ENCODE measurements at regions not wholly inside any gene's neighbourhood (a gene's known extent, or its start where the extent isn't known, plus 50 kb on each side); places are given as distances from the start of the nearest gene placed in this dataset.
"Not testable (repeated sequence)": the region's sequence is repeated elsewhere in the genome, so short reads cannot be mapped to it uniquely, and the experiment has no call there.

GRCh38 chr16:88131966-88132365, 180.7 kb downstream of the BANP start:
- Histone ChIP-seq H3K9me3 (ENCODE audit: insufficient read depth, low read length) (no peaks in the 10 kb centered on the region), H3K79me2 (ENCODE audit: low read length) (no peaks in the 10 kb centered on the region), H3K9ac (ENCODE audit: low read length) (no peak overlapping the region), H3K27ac (ENCODE audit: low read length) (no peak overlapping the region), H3K36me3 (replicated peaks; ENCODE audit: low read depth, low read length) (no peaks in the 10 kb centered on the region), H3K4me1 (ENCODE audit: low read length) (no peaks in the 10 kb centered on the region), H3K27me3 (ENCODE audit: low read depth, low read length) (no peaks in the 10 kb centered on the region), H2AFZ (ENCODE audit: low read depth, low read length) (no peak overlapping the region), H3K4me3 (ENCODE audit: low read length) (no peak overlapping the region), H3K4me2 (ENCODE audit: low read length) (no peak overlapping the region), H4K20me1 (ENCODE audit: insufficient read depth, low read length) (no peaks in the 10 kb centered on the region)
- TF ChIP-seq CTCF (IDR thresholded peaks at IDR 0.05; ENCODE audit: low read depth, low read length) (no peak), EZH2phosphoT487 (IDR thresholded peaks at IDR 0.05; ENCODE audit: low read depth) (no peak)

GRCh38 chr16:88132836-88133506, 181.7 kb downstream of the BANP start:
- H3K4me2 ChIP-seq (ENCODE audit: low read length) = no peak overlapping the region
- TF ChIP-seq EZH2phosphoT487 (IDR thresholded peaks at IDR 0.05; ENCODE audit: low read depth) (no peak), CTCF (IDR thresholded peaks at IDR 0.05; ENCODE audit: low read depth, low read length) (no peak)
- H2AFZ ChIP-seq (ENCODE audit: low read depth, low read length) = no peak overlapping the region

GRCh38 chr16:88133507-88133843, 182.2 kb downstream of the BANP start:
- Histone ChIP-seq H3K9ac (ENCODE audit: low read length) (no peak overlapping the region), H3K79me2 (ENCODE audit: low read length) (no peaks in the 10 kb centered on the region), H3K36me3 (replicated peaks; ENCODE audit: low read depth, low read length) (no peaks in the 10 kb centered on the region), H4K20me1 (ENCODE audit: insufficient read depth, low read length) (no peaks in the 10 kb centered on the region), H2AFZ (ENCODE audit: low read depth, low read length) (no peak overlapping the region), H3K4me1 (ENCODE audit: low read length) (no peaks in the 10 kb centered on the region), H3K4me2 (ENCODE audit: low read length) (no peak overlapping the region), H3K27me3 (ENCODE audit: low read depth, low read length) (no peaks in the 10 kb centered on the region), H3K27ac (ENCODE audit: low read length) (no peak overlapping the region), H3K4me3 (ENCODE audit: low read length) (no peak overlapping the region), H3K9me3 (ENCODE audit: insufficient read depth, low read length) (no peaks in the 10 kb centered on the region)
- TF ChIP-seq EZH2phosphoT487 (IDR thresholded peaks at IDR 0.05; ENCODE audit: low read depth) (no peak), CTCF (IDR thresholded peaks at IDR 0.05; ENCODE audit: low read depth, low read length) (no peak)

More at GRCh38 chr16:88132836-88133506, 181.7 kb downstream of the BANP start:
- Histone ChIP-seq H4K20me1 (ENCODE audit: insufficient read depth, low read length) (no peaks in the 10 kb centered on the region), H3K9me3 (ENCODE audit: insufficient read depth, low read length) (no peaks in the 10 kb centered on the region), H3K9ac (ENCODE audit: low read length) (no peak overlapping the region), H3K27ac (ENCODE audit: low read length) (no peak overlapping the region), H3K4me3 (ENCODE audit: low read length) (no peak overlapping the region), H3K36me3 (replicated peaks; ENCODE audit: low read depth, low read length) (no peaks in the 10 kb centered on the region), H3K4me1 (ENCODE audit: low read length) (no peaks in the 10 kb centered on the region), H3K27me3 (ENCODE audit: low read depth, low read length) (no peaks in the 10 kb centered on the region), H3K79me2 (ENCODE audit: low read length) (no peaks in the 10 kb centered on the region)

- not testable (repeated sequence) for H3K27me3 ChIP-seq (ENCODE audit: low read depth, low read length); H3K4me3 ChIP-seq (ENCODE audit: low read length); H4K20me1 ChIP-seq (ENCODE audit: insufficient read depth, low read length); H2AFZ ChIP-seq (ENCODE audit: low read depth, low read length); H3K36me3 ChIP-seq (replicated peaks; ENCODE audit: low read depth, low read length); H3K27ac ChIP-seq (ENCODE audit: low read length); H3K9me3 ChIP-seq (ENCODE audit: insufficient read depth, low read length); H3K4me2 ChIP-seq (ENCODE audit: low read length); H3K4me1 ChIP-seq (ENCODE audit: low read length); H3K79me2 ChIP-seq (ENCODE audit: low read length); H3K9ac ChIP-seq (ENCODE audit: low read length)
Measured at GRCh38 chr16:88134172-88134898, 183.1 kb downstream of the BANP start.

- H3K27ac ChIP-seq (ENCODE audit: low read length); H3K9ac ChIP-seq (ENCODE audit: low read length); H2AFZ ChIP-seq (ENCODE audit: low read depth, low read length); H4K20me1 ChIP-seq (ENCODE audit: insufficient read depth, low read length); H3K79me2 ChIP-seq (ENCODE audit: low read length); H3K4me2 ChIP-seq (ENCODE audit: low read length); H3K4me3 ChIP-seq (ENCODE audit: low read length); H3K9me3 ChIP-seq (ENCODE audit: insufficient read depth, low read length); H3K27me3 ChIP-seq (ENCODE audit: low read depth, low read length); H3K4me1 ChIP-seq (ENCODE audit: low read length); H3K36me3 ChIP-seq (replicated peaks; ENCODE audit: low read depth, low read length): not testable (repeated sequence)
Measured at GRCh38 chr16:88134899-88135682, 183.9 kb downstream of the BANP start.

- not testable (repeated sequence) for H3K4me1 ChIP-seq (ENCODE audit: low read length); H3K9ac ChIP-seq (ENCODE audit: low read length); H4K20me1 ChIP-seq (ENCODE audit: insufficient read depth, low read length); H3K27me3 ChIP-seq (ENCODE audit: low read depth, low read length); H2AFZ ChIP-seq (ENCODE audit: low read depth, low read length); H3K9me3 ChIP-seq (ENCODE audit: insufficient read depth, low read length); H3K4me3 ChIP-seq (ENCODE audit: low read length); H3K79me2 ChIP-seq (ENCODE audit: low read length); H3K36me3 ChIP-seq (replicated peaks; ENCODE audit: low read depth, low read length); H3K27ac ChIP-seq (ENCODE audit: low read length); H3K4me2 ChIP-seq (ENCODE audit: low read length)
Measured at GRCh38 chr16:88136211-88136713, 185.0 kb downstream of the BANP start.
